ENCODE measurements at regions not wholly inside any gene's neighbourhood (a gene's known extent, or its start where the extent isn't known, plus 50 kb on each side); places are given as distances from the start of the nearest gene placed in this dataset.
"Not testable (repeated sequence)": the region's sequence is repeated elsewhere in the genome, so short reads cannot be mapped to it uniquely, and the experiment has no call there.

GRCh38 chr6:74597266-74597665 lies 608.6 kb downstream of the COL12A1 start:
- H3K27ac Mint-ChIP-seq (ENCODE audit: unreplicated experiment) = no peak overlapping the region
- H3K9me3 Mint-ChIP-seq (ENCODE audit: unreplicated experiment) = no peaks in the 10 kb centered on the region
- H3K4me3 Mint-ChIP-seq (ENCODE audit: unreplicated experiment) = no peak overlapping the region
- TF ChIP-seq, protein P1, sequence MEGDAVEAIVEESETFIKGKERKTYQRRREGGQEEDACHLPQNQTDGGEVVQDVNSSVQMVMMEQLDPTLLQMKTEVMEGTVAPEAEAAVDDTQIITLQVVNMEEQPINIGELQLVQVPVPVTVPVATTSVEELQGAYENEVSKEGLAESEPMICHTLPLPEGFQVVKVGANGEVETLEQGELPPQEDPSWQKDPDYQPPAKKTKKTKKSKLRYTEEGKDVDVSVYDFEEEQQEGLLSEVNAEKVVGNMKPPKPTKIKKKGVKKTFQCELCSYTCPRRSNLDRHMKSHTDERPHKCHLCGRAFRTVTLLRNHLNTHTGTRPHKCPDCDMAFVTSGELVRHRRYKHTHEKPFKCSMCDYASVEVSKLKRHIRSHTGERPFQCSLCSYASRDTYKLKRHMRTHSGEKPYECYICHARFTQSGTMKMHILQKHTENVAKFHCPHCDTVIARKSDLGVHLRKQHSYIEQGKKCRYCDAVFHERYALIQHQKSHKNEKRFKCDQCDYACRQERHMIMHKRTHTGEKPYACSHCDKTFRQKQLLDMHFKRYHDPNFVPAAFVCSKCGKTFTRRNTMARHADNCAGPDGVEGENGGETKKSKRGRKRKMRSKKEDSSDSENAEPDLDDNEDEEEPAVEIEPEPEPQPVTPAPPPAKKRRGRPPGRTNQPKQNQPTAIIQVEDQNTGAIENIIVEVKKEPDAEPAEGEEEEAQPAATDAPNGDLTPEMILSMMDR (IDR thresholded peaks at IDR 0.05; ENCODE audit: unreplicated experiment) = no peak
- H3K36me3 Mint-ChIP-seq (ENCODE audit: low read depth, unreplicated experiment) = no peaks in the 10 kb centered on the region
- no peaks in the 10 kb centered on the region for H3K4me1 Mint-ChIP-seq (ENCODE audit: unreplicated experiment)
- H3K27me3 Mint-ChIP-seq (ENCODE audit: unreplicated experiment) = no peaks in the 10 kb centered on the region
- DNase-seq (ENCODE audit: low spot score) = no peak

GRCh38 chr6:74596588-74596987 lies 609.3 kb downstream of the COL12A1 start:
- Mint-ChIP-seq H3K27me3 (ENCODE audit: unreplicated experiment) (no peaks in the 10 kb centered on the region), H3K27ac (ENCODE audit: unreplicated experiment) (no peak overlapping the region)

DNA sequence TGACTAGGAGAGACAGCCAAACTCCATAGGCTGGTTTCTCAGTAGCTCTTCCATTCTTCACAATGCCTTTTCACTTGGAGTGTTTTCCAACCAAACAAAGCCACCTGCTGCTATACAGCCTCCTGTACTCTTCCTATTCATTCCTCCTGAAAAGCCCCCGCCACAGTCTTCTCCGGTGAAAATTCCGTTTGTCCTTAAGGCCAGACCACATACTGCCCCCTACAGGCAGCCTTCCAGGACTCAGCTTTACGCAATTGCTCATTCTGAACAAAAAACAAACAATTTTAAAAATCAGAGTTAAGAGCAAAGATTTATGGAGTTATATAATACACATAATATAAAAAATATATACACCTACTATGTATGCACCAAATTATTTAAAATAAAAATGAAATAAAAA lies 611.5 kb downstream of the COL12A1 start:
- not testable (repeated sequence) for H3K27me3 Mint-ChIP-seq (ENCODE audit: unreplicated experiment); H3K27ac Mint-ChIP-seq (ENCODE audit: unreplicated experiment); H3K36me3 Mint-ChIP-seq (ENCODE audit: low read depth, unreplicated experiment); DNase-seq (ENCODE audit: low spot score); H3K4me3 Mint-ChIP-seq (ENCODE audit: unreplicated experiment); H3K4me1 Mint-ChIP-seq (ENCODE audit: unreplicated experiment); H3K9me3 Mint-ChIP-seq (ENCODE audit: unreplicated experiment)
- TF ChIP-seq, protein P1 (IDR thresholded peaks at IDR 0.05; ENCODE audit: unreplicated experiment) = peak; percentile 56

More at GRCh38 chr6:74596588-74596987, 609.3 kb downstream of the COL12A1 start:
- TF ChIP-seq, protein P1 (IDR thresholded peaks at IDR 0.05; ENCODE audit: unreplicated experiment) = no peak
- Mint-ChIP-seq H3K9me3 (ENCODE audit: unreplicated experiment) (no peaks in the 10 kb centered on the region), H3K4me3 (ENCODE audit: unreplicated experiment) (no peak overlapping the region), H3K4me1 (ENCODE audit: unreplicated experiment) (no peaks in the 10 kb centered on the region), H3K36me3 (ENCODE audit: low read depth, unreplicated experiment) (no peaks in the 10 kb centered on the region)
- DNase-seq (ENCODE audit: low spot score) = no peak

GRCh38 chr6:74588094-74588832 lies 617.6 kb downstream of the COL12A1 start:
- Mint-ChIP-seq H3K27ac (ENCODE audit: unreplicated experiment) (no peak overlapping the region), H3K36me3 (ENCODE audit: low read depth, unreplicated experiment) (no peaks in the 10 kb centered on the region), H3K4me3 (ENCODE audit: unreplicated experiment) (no peak overlapping the region), H3K4me1 (ENCODE audit: unreplicated experiment) (no peaks in the 10 kb centered on the region), H3K27me3 (ENCODE audit: unreplicated experiment) (no peaks in the 10 kb centered on the region), H3K9me3 (ENCODE audit: unreplicated experiment) (no peaks in the 10 kb centered on the region)
- no peak for DNase-seq (ENCODE audit: low spot score)
- TF ChIP-seq, protein P1 (IDR thresholded peaks at IDR 0.05; ENCODE audit: unreplicated experiment) = no peak

DNA sequence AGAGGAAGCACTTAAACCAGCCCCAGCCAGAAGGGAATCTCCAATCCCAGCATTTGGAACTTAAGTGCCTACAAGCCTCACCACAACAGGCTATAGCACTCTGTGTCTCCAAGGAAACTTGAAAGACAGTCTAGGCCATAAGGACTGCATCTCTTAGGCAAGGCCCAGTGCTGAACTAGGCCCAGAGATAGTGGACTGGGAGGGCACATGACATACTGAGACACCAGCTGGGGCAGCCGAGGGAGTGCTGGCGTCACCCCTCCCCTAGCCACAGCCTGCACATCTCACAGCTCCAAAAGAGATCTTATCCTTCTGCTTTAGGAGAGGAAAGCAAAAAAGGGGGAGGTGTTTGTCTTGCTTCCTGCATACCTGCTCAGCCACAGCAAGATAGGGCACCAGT lies 618.5 kb downstream of the COL12A1 start:
- DNase-seq (ENCODE audit: low spot score) = no peak
- H3K27me3 Mint-ChIP-seq (ENCODE audit: unreplicated experiment) = no peaks in the 10 kb centered on the region
- H3K36me3 Mint-ChIP-seq (ENCODE audit: low read depth, unreplicated experiment) = no peaks in the 10 kb centered on the region
- H3K27ac Mint-ChIP-seq (ENCODE audit: unreplicated experiment) = no peak overlapping the region
- TF ChIP-seq, protein P1 (IDR thresholded peaks at IDR 0.05; ENCODE audit: unreplicated experiment) = no peak
- no peaks in the 10 kb centered on the region for H3K4me1 Mint-ChIP-seq (ENCODE audit: unreplicated experiment)
- H3K9me3 Mint-ChIP-seq (ENCODE audit: unreplicated experiment) = no peaks in the 10 kb centered on the region
- H3K4me3 Mint-ChIP-seq (ENCODE audit: unreplicated experiment) = no peak overlapping the region

Measured in endothelial cell (in vitro differentiated cells).